Neuronal stem cell (in vitro differentiated cells): ENCODE measurements at regions not wholly inside any gene's neighbourhood (a gene's known extent, or its start where the extent isn't known, plus 50 kb on each side); places are given as distances from the start of the nearest gene placed in this dataset.
A peak's percentile ranks its signal among the peaks of the same experiment; 100 is the strongest.

Source experiments
- DNase-seq: peaks from one replicate; pipeline ENCODE4 v3.0.0-alpha.2; 2013; ENCODE audit warnings: low spot score
- H2AFZ ChIP-seq: one replicate; pipeline ENCODE4 v1.6.1; 2013; ENCODE audit warnings: mild to moderate bottlenecking, low read length, inconsistent platforms
- H2AK5ac ChIP-seq: 2 replicates; pipeline ENCODE4 v1.6.1; 2013; ENCODE audit warnings: low read depth, mild to moderate bottlenecking, inconsistent platforms, low read length, moderate library complexity, mixed read lengths
- H2BK120ac ChIP-seq: 2 replicates; pipeline ENCODE4 v1.6.1; 2013; ENCODE audit warnings: low read depth, mild to moderate bottlenecking, inconsistent platforms, low read length, moderate library complexity, mixed read lengths
- H2BK12ac ChIP-seq: one replicate; pipeline ENCODE4 v1.6.1; 2013; ENCODE audit warnings: low read length, inconsistent platforms
- H2BK15ac ChIP-seq: 2 replicates; pipeline ENCODE4 v1.6.1; 2013; ENCODE audit warnings: mild to moderate bottlenecking, low read length, inconsistent platforms, mixed read lengths
- H2BK5ac ChIP-seq: one replicate; pipeline ENCODE4 v1.6.1; 2013; ENCODE audit warnings: inconsistent platforms, mild to moderate bottlenecking, low read length, moderate library complexity
- H3K14ac ChIP-seq: one replicate; pipeline ENCODE4 v1.6.1; 2013; ENCODE audit warnings: low read length, inconsistent platforms
- H3K18ac ChIP-seq: 2 replicates; pipeline ENCODE4 v1.6.1; 2013; ENCODE audit warnings: low read length, inconsistent platforms
- H3K23ac ChIP-seq: 2 replicates; pipeline ENCODE4 v1.6.1; 2013; ENCODE audit warnings: low read depth, mild to moderate bottlenecking, mixed read lengths, low read length, inconsistent platforms; ENCODE audit not compliant: poor library complexity
- H3K27ac ChIP-seq: replicated peaks from 3 replicates; pipeline ENCODE4 v1.5.1; 2013; ENCODE audit warnings: low read length, inconsistent platforms
- H3K27me3 ChIP-seq, 3 experiments: 2 replicates each; pipeline ENCODE4 v1.6.1; 2013; ENCODE audit warnings: low read length in 3 of 3, mild to moderate bottlenecking in 2 of 3, inconsistent platforms in 1 of 3, low read depth in 1 of 3, mixed read lengths in 1 of 3, moderate library complexity in 1 of 3; ENCODE audit not compliant: control insufficient read depth in 3 of 3, insufficient read depth in 3 of 3
- H3K36me3 ChIP-seq, 2 donors: replicated peaks in 1 of 2; 2 replicates each; pipeline ENCODE4 v1.6.1; 2013; ENCODE audit warnings: low read length in 2 of 2; ENCODE audit not compliant: control insufficient read depth in 2 of 2, insufficient read depth in 2 of 2
- H3K4ac ChIP-seq: 2 replicates; pipeline ENCODE4 v1.6.1; 2013; ENCODE audit warnings: inconsistent platforms, mild to moderate bottlenecking, low read length, moderate library complexity
- H3K4me1 ChIP-seq, 2 donors: 1 replicate in 1 of 2; 2 replicates in 1 of 2; pipeline ENCODE4 v1.6.1; 2013; ENCODE audit warnings: low read length in 2 of 2, low read depth in 1 of 2; ENCODE audit not compliant: control insufficient read depth in 2 of 2, insufficient read depth in 1 of 2
- H3K4me2 ChIP-seq: one replicate; pipeline ENCODE4 v1.6.1; 2013; ENCODE audit warnings: mild to moderate bottlenecking, low read length, inconsistent platforms; ENCODE audit not compliant: insufficient read depth, poor library complexity, severe bottlenecking
- H3K4me3 ChIP-seq, 2 donors: 2 replicates each; pipeline ENCODE4 v1.5.1; 2013; ENCODE audit warnings: low read length in 2 of 2, mild to moderate bottlenecking in 2 of 2, inconsistent platforms in 1 of 2, moderate library complexity in 1 of 2
- H3K79me1 ChIP-seq: one replicate; pipeline ENCODE4 v1.6.1; 2013; ENCODE audit warnings: low read depth, mild to moderate bottlenecking, inconsistent platforms, low read length, moderate library complexity
- H3K9ac ChIP-seq: one replicate; pipeline ENCODE4 v1.6.1; 2013; ENCODE audit warnings: mild to moderate bottlenecking, low read depth, low read length, inconsistent platforms; ENCODE audit not compliant: poor library complexity
- H3K9me3 ChIP-seq, 2 donors: replicated peaks in 1 of 2; 2 replicates each; pipeline versions ENCODE3 to v1.6.1; 2013; ENCODE audit warnings: low read length in 2 of 2, mild to moderate bottlenecking in 2 of 2, inconsistent platforms in 1 of 2, low read depth in 1 of 2, mixed read lengths in 1 of 2, moderate library complexity in 1 of 2; ENCODE audit not compliant: control insufficient read depth in 2 of 2, insufficient read depth in 1 of 2
- H4K8ac ChIP-seq: one replicate; pipeline ENCODE4 v1.6.1; 2013; ENCODE audit warnings: low read depth, mild to moderate bottlenecking, inconsistent platforms, low read length, moderate library complexity
- H4K91ac ChIP-seq: one replicate; pipeline ENCODE4 v1.6.1; 2013; ENCODE audit warnings: low read length, low read depth, mild to moderate bottlenecking, inconsistent platforms; ENCODE audit not compliant: poor library complexity
- WGBS, 2 donors: extraction: QIAGEN DNeasy Blood & Tissue Kit; methylation state at CpG; one replicate each; pipeline ENCODE4 v1.1.7; 2013; ENCODE audit warnings: missing lambda C conversion rate in 2 of 2, mixed read lengths in 1 of 2; ENCODE audit not compliant: insufficient read length in 2 of 2, insufficient replicate concordance in 1 of 2; ENCODE audit errors: extremely low coverage in 2 of 2; 5-methylcytosine and 5-hydroxymethylcytosine counted together

- Histone ChIP-seq H3K79me1 (no peaks in the 10 kb centered on the region), H3K4me3 (no peak overlapping the region)
- no CpG with 5 or more reads among the region's 1 CpG for WGBS, 2 donors
These were observed 654.9 kb upstream of the GBE1 start for GRCh38 chr3:82416349-82416748.

GRCh38 chr3:82413171-82413570 lies 651.7 kb upstream of the GBE1 start:
- H2BK15ac ChIP-seq, result no peak overlapping the region
- H3K23ac ChIP-seq, result no peak overlapping the region
- H4K8ac ChIP-seq, result no peak overlapping the region
- no peak overlapping the region for H3K4ac ChIP-seq
- H3K9ac ChIP-seq, result no peak overlapping the region
- H3K14ac ChIP-seq, result no peak overlapping the region
- H2BK12ac ChIP-seq, result no peak overlapping the region
- no peak overlapping the region for H3K27ac ChIP-seq
- no peak overlapping the region for H2AFZ ChIP-seq
- WGBS, 2 donors, result no CpG with 5 or more reads among the region's 2 CpGs
- no peak overlapping the region for H2BK5ac ChIP-seq
- H3K9me3 ChIP-seq, result no peaks in the 10 kb centered on the region
- H3K18ac ChIP-seq, result no peak overlapping the region
- no peak overlapping the region for H3K4me3 ChIP-seq
- no peaks in the 10 kb centered on the region for H3K27me3 ChIP-seq
- no peaks in the 10 kb centered on the region for H3K36me3 ChIP-seq
- no peak overlapping the region for H4K91ac ChIP-seq
- H3K4me1 ChIP-seq, result peaks cover 0 to 2% of the 10 kb centered on the region in 2 donors
- no peak overlapping the region for H3K4me2 ChIP-seq
- H3K79me1 ChIP-seq, result no peaks in the 10 kb centered on the region
- no peak overlapping the region for H2AK5ac ChIP-seq
- H2BK120ac ChIP-seq, result no peak overlapping the region
- DNase-seq, result no peak

More at GRCh38 chr3:82416349-82416748, 654.9 kb upstream of the GBE1 start:
- Histone ChIP-seq H4K8ac (no peak overlapping the region), H3K14ac (no peak overlapping the region), H2AK5ac (no peak overlapping the region), H2BK120ac (no peak overlapping the region), H3K36me3 (no peaks in the 10 kb centered on the region), H2BK5ac (no peak overlapping the region), H3K23ac (no peak overlapping the region), H2BK15ac (no peak overlapping the region), H3K18ac (no peak overlapping the region), H2AFZ (peak overlapping the region; percentile 67), H3K4me2 (no peak overlapping the region), H3K27me3 (no peaks in the 10 kb centered on the region), H4K91ac (no peak overlapping the region), H3K27ac (no peak overlapping the region), H3K4ac (no peak overlapping the region), H3K9me3 (no peaks in the 10 kb centered on the region), H2BK12ac (no peak overlapping the region), H3K9ac (no peak overlapping the region), H3K4me1 (peaks cover 0 to 2% of the 10 kb centered on the region in 2 donors)
- no peak for DNase-seq

- no peak overlapping the region for H4K8ac ChIP-seq
- H2AK5ac ChIP-seq, result no peak overlapping the region
- H3K27me3 ChIP-seq, result no peaks in the 10 kb centered on the region
- no peaks in the 10 kb centered on the region for H3K4me1 ChIP-seq
- H2BK12ac ChIP-seq, result no peak overlapping the region
- no peak overlapping the region for H2BK15ac ChIP-seq
- H3K18ac ChIP-seq, result no peak overlapping the region
- H3K27ac ChIP-seq, result no peak overlapping the region
- H3K4ac ChIP-seq, result no peak overlapping the region
- no peak overlapping the region for H3K4me2 ChIP-seq
- no peak overlapping the region for H2BK5ac ChIP-seq
- H4K91ac ChIP-seq, result no peak overlapping the region
- no peaks in the 10 kb centered on the region for H3K36me3 ChIP-seq
- H2AFZ ChIP-seq, result no peak overlapping the region
- H3K9me3 ChIP-seq, result no peaks in the 10 kb centered on the region
- DNase-seq, result no peak
- no peak overlapping the region for H2BK120ac ChIP-seq
- no peak overlapping the region for H3K9ac ChIP-seq
- no peak overlapping the region for H3K14ac ChIP-seq
- H3K79me1 ChIP-seq, result no peaks in the 10 kb centered on the region
- H3K23ac ChIP-seq, result no peak overlapping the region
- H3K4me3 ChIP-seq, result no peak overlapping the region
These were observed 648.9 kb upstream of the GBE1 start for GRCh38 chr3:82410366-82410765.

- Histone ChIP-seq H3K4me2 (no peak overlapping the region), H3K27ac (no peak overlapping the region), H4K91ac (no peak overlapping the region), H2BK12ac (no peak overlapping the region), H3K18ac (no peak overlapping the region), H3K9me3 (no peaks in the 10 kb centered on the region), H2AK5ac (no peak overlapping the region), H3K4me3 (no peak overlapping the region), H4K8ac (no peak overlapping the region), H3K23ac (no peak overlapping the region), H3K27me3 (no peaks in the 10 kb centered on the region), H3K36me3 (no peaks in the 10 kb centered on the region), H3K9ac (no peak overlapping the region), H3K14ac (no peak overlapping the region), H3K4me1 (no peaks in the 10 kb centered on the region), H2BK5ac (no peak overlapping the region), H2BK120ac (no peak overlapping the region), H3K79me1 (no peaks in the 10 kb centered on the region), H2AFZ (no peak overlapping the region), H3K4ac (no peak overlapping the region), H2BK15ac (no peak overlapping the region)
- WGBS, 2 donors, result no CpG with 5 or more reads among the region's 1 CpG
- no peak for DNase-seq
These were observed 648.4 kb upstream of the GBE1 start for GRCh38 chr3:82409842-82410241.
